Fibroblast of lung (primary cell): ENCODE measurements at regions not wholly inside any gene's neighbourhood (a gene's known extent, or its start where the extent isn't known, plus 50 kb on each side); places are given as distances from the start of the nearest gene placed in this dataset.
A peak's percentile ranks its signal among the peaks of the same experiment; 100 is the strongest.

Experiments used
- DNase-seq, 2 donors: peaks; one replicate each; pipeline versions ENCODE4 v3.0.0 to v3.0.0-alpha.2; 2010; ENCODE audit warnings: low read depth in 2 of 2
- H2AFZ ChIP-seq: 2 replicates; pipeline ENCODE4 v1.5.1; 2012; ENCODE audit warnings: low read length, control low read depth, inconsistent platforms
- H3K27ac ChIP-seq: 2 replicates; pipeline ENCODE4 v1.5.1; 2011; ENCODE audit warnings: low read length, control low read depth; ENCODE audit not compliant: insufficient read depth
- H3K27me3 ChIP-seq: 2 replicates; pipeline ENCODE4 v1.5.1; 2011; ENCODE audit warnings: mild to moderate bottlenecking, low read length; ENCODE audit not compliant: control insufficient read depth, insufficient read depth
- H3K36me3 ChIP-seq: 2 replicates; pipeline ENCODE4 v1.5.1; 2011; ENCODE audit warnings: low read length; ENCODE audit not compliant: control insufficient read depth, insufficient read depth
- H3K4me1 ChIP-seq: 2 replicates; pipeline ENCODE4 v1.5.1; 2011; ENCODE audit warnings: low read length; ENCODE audit not compliant: control insufficient read depth, insufficient read depth; ENCODE audit errors: extremely low read depth
- H3K4me2 ChIP-seq: 2 replicates; pipeline ENCODE4 v1.5.1; 2011; ENCODE audit warnings: low read length, control low read depth; ENCODE audit not compliant: insufficient read depth; ENCODE audit errors: extremely low read depth
- H3K4me3 ChIP-seq, 4 experiments: fragments of 200-600 bp in 1 of 4; sonication (generic) in 1 of 4; replicated peaks in 1 of 4; 2 replicates each; pipeline ENCODE4 v1.5.1; 2011 to 2016; ENCODE audit warnings: low read length in 4 of 4, low read depth in 3 of 4, mild to moderate bottlenecking in 3 of 4, control low read depth in 2 of 4, inconsistent platforms in 1 of 4, mixed read lengths in 1 of 4; ENCODE audit not compliant: insufficient read depth in 1 of 4; ENCODE audit errors: control extremely low read depth in 1 of 4
- H3K79me2 ChIP-seq: 2 replicates; pipeline ENCODE4 v1.5.1; 2012; ENCODE audit warnings: mild to moderate bottlenecking, low read length, inconsistent platforms; ENCODE audit not compliant: control insufficient read depth, insufficient read depth
- H3K9ac ChIP-seq: 2 replicates; pipeline ENCODE4 v1.5.1; 2011; ENCODE audit warnings: mild to moderate bottlenecking, low read length, control low read depth; ENCODE audit not compliant: insufficient read depth
- H3K9me3 ChIP-seq: 2 replicates; pipeline ENCODE4 v1.5.1; 2012; ENCODE audit warnings: low read depth, low read length; ENCODE audit not compliant: control insufficient read depth, insufficient read depth
- H4K20me1 ChIP-seq: 2 replicates; pipeline ENCODE4 v1.5.1; 2011; ENCODE audit warnings: low read length; ENCODE audit not compliant: control insufficient read depth, insufficient read depth; ENCODE audit errors: extremely low read depth
- CTCF ChIP-seq, 2 donors: IDR thresholded peaks in 1 of 2; conservative IDR thresholded peaks in 1 of 2; 1 replicate in 1 of 2; 2 replicates in 1 of 2; pipeline ENCODE4 v1.5.1; 2011 to 2012; ENCODE audit warnings: low read length in 2 of 2, control low read depth in 1 of 2, inconsistent platforms in 1 of 2, low read depth in 1 of 2, mild to moderate bottlenecking in 1 of 2
- EZH2 ChIP-seq: IDR thresholded peaks from 2 replicates; pipeline ENCODE4 v1.5.1; 2012; ENCODE audit warnings: low read length, control low read depth, mild to moderate bottlenecking; ENCODE audit errors: missing control alignments

GRCh38 chr12:124629789-124630480, 62.5 kb upstream of the NCOR2 start:
- Histone ChIP-seq H3K27ac (no peak overlapping the region), H3K27me3 (no peaks in the 10 kb centered on the region), H3K4me1 (peaks cover 8% of the 10 kb centered on the region)

GRCh38 chr12:124629117-124629516, 61.7 kb upstream of the NCOR2 start:
- Histone ChIP-seq H3K36me3 (no peaks in the 10 kb centered on the region), H3K27me3 (no peaks in the 10 kb centered on the region), H3K27ac (no peak overlapping the region), H3K9me3 (no peaks in the 10 kb centered on the region), H2AFZ (no peak overlapping the region), H3K79me2 (no peaks in the 10 kb centered on the region), H3K4me3 (no peak overlapping the region), H3K4me1 (peaks cover 8% of the 10 kb centered on the region), H3K4me2 (no peak overlapping the region), H4K20me1 (no peaks in the 10 kb centered on the region), H3K9ac (no peak overlapping the region)
- no peak for DNase-seq
- TF ChIP-seq CTCF (conservative IDR thresholded peaks at IDR 0.05 in 1 of 2, IDR thresholded peaks at IDR 0.05 in 1 of 2; ENCODE audit: low read depth in 1 of 2, low read length in 2 of 2), result no peak
- no peak for TF ChIP-seq EZH2

More at GRCh38 chr12:124629789-124630480, 62.5 kb upstream of the NCOR2 start:
- Histone ChIP-seq H4K20me1 (no peaks in the 10 kb centered on the region), H3K36me3 (no peaks in the 10 kb centered on the region), H3K4me3 (no peak overlapping the region), H2AFZ (no peak overlapping the region), H3K9me3 (no peaks in the 10 kb centered on the region), H3K79me2 (no peaks in the 10 kb centered on the region), H3K4me2 (no peak overlapping the region), H3K9ac (no peak overlapping the region)
- TF ChIP-seq EZH2 (no peak), CTCF (conservative IDR thresholded peaks at IDR 0.05 in 1 of 2, IDR thresholded peaks at IDR 0.05 in 1 of 2; ENCODE audit: low read depth in 1 of 2, low read length in 2 of 2) (no peak)
- peak in 1 of 2 donors; percentile 69 for DNase-seq

- TF ChIP-seq CTCF (conservative IDR thresholded peaks at IDR 0.05 in 1 of 2, IDR thresholded peaks at IDR 0.05 in 1 of 2; ENCODE audit: low read depth in 1 of 2, low read length in 2 of 2), result no peak
- no peak for DNase-seq
- Histone ChIP-seq H3K4me2 (no peak overlapping the region), H3K36me3 (no peaks in the 10 kb centered on the region), H3K4me1 (peaks cover 4% of the 10 kb centered on the region), H3K9me3 (no peaks in the 10 kb centered on the region), H4K20me1 (no peaks in the 10 kb centered on the region), H3K4me3 (no peak overlapping the region), H3K79me2 (no peaks in the 10 kb centered on the region), H2AFZ (no peak overlapping the region), H3K9ac (no peak overlapping the region), H3K27ac (no peak overlapping the region), H3K27me3 (no peaks in the 10 kb centered on the region)
These were observed 60.5 kb upstream of the NCOR2 start for GRCh38 chr12:124627956-124628355.
